ENCODE measurements at regions not wholly inside any gene's neighbourhood (a gene's known extent, or its start where the extent isn't known, plus 50 kb on each side); places are given as distances from the start of the nearest gene placed in this dataset.

DNA sequence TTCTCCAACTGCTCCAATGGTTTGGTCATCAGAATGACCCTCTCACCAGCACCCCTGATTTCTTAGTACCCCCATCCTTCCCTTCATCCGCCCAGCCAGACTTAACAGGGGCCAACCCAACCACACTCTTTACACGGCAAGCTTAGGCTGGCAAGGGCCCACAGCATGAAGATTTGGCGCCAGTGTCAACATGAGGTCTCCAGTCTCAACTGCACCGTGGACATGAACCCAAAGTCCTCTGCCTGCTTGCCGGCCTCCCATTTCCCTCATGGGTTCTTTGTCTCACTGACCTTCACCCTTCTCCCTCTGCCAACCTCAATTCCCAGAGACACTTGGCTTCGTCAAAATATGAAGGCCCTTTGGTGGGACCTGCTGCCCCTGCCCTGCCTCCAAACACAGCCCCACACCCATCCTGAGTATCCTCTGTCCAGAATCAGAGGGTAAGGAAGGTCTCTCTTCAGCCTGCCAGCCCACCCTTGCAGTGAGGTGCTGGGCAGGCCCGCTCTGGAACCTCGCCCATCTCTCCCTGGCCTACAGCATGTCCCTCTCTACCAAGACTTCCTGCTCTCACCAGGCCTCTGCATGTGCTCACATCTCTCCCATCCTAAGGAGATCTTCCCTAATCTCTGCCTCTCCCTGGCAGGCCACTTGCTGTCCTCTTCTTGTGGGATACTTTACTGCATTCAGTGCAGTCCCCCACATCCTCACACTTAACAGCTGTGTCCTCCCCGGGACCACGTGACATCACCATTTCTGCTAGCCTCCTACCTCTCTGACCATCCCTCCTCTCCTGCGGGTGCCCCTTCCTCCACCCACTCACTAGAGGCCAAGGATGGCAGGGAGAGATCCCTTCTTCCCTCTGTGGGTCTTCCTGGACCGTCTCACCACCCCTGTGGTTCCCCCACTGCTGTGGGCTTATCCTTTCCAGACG lies 91.7 kb upstream of the ZMIZ1 start:
- no peak for DNase-seq

- DNase-seq: no peak
These were observed 88.8 kb upstream of the ZMIZ1 start for GRCh38 chr10:78979938-78980337.

- no peak for DNase-seq
These were observed 88.4 kb upstream of the ZMIZ1 start for GRCh38 chr10:78980354-78980753.

DNA sequence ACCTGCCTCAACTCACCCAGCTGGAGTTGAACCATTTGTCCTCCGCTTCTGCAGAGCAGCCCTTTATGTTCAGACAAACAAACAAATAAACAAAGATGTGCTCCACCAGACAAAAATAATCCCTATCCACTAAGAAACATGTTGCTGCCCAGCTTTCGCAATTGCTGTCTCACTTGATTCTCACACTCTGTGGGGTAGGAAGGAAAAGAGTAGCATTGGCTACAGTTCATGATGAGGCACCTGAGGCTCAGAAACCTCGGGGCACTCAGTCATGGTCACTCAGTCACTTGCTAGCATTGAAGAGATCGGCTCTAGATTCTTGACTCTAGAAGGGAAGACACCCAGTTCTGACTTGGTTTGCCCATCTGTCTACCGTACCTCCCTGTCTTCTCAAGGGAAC lies 88.0 kb upstream of the ZMIZ1 start:
- DNase-seq: no peak

DNA sequence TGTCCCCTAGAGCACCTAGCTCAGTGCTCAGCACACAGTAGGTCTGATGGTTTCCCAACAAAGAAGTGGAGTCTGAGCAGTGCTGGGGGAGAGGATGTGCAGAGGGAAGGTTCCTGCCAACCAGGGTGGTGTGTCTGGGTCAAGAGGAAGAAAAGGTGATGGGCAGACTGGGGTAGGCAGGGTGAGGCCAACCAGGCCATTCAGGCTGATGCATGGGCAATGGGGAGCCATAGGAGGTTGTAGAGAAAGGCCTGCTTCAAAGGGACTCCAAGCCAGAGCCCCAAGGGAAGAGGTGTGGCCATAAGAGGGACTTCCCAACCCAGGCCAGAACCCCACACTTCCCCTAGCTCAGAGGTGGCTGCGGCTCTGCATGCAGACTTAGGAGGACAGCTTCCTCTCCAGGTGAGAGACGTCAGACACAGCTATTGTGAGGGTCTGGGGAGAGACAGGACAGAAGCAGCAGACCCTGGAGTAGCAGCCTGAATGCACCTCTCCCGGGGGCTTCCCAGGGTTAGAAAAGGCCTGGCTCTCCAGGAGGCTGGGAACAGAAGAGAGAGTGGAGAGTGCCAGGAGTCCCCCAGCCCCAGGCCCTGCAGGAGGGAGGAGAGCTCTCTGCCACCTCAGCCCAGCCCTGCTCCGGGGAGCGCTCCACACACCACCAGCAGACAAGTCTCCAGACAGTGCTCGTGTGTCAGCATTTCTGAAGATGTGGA lies 87.4 kb upstream of the ZMIZ1 start:
- no peak for DNase-seq

- no peak for DNase-seq
These were observed 86.8 kb upstream of the ZMIZ1 start for GRCh38 chr10:78981970-78982281.

DNA sequence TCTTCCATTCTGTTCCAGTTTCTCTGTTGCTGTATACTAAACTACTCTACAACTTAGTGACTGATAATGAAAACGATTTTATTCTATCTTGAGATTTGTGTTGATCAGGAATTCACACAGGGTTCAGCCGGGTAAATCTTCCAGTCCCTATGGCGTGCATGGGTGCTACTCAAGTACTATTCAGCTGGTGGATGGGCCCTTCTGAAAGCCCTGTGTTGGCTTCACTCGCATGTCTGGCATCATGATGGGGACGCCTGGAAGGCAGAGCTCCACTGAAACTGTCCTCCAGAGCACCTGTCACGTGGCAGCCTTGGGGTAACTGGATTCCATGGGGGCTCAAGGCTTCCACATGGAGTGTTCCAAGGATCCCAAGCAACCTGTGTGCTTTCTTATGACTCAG lies 86.0 kb upstream of the ZMIZ1 start:
- DNase-seq: no peak

- no peak for DNase-seq
These were observed 85.2 kb upstream of the ZMIZ1 start for GRCh38 chr10:78983608-78984007.

GRCh38 chr10:78985973-78986818 lies 82.6 kb upstream of the ZMIZ1 start:
- no peak for DNase-seq

- no peak for DNase-seq
These were observed 77.6 kb upstream of the ZMIZ1 start for GRCh38 chr10:78991187-78991586.

DNA sequence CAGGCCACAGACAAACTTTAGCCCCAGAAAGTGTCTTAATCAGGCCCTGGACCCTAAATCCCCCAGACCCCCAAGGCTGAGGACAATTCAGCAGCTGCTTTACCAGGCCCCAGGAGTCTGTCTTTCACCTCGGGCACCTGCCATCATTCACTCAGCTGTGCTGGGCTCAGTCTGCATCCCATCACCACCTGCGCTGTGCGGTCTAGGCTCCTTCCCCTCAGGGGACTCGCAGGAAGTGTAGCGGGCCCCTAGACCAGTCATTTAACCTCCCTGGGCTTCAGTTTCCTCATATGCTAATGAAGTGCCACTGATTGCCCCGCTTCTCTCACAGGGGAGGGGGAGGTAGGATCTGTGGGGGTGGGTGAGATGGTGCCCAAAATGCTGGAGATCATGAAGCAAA lies 76.4 kb upstream of the ZMIZ1 start:
- DNase-seq: no peak

- no peak for DNase-seq
These were observed 75.4 kb upstream of the ZMIZ1 start for GRCh38 chr10:78993261-78993945.

GRCh38 chr10:78995987-78996791 lies 72.6 kb upstream of the ZMIZ1 start:
- no peak for DNase-seq

GRCh38 chr10:78996792-78997129 lies 72.0 kb upstream of the ZMIZ1 start:
- DNase-seq: no peak

GRCh38 chr10:78997635-78998618 lies 70.8 kb upstream of the ZMIZ1 start:
- no peak for DNase-seq

DNA sequence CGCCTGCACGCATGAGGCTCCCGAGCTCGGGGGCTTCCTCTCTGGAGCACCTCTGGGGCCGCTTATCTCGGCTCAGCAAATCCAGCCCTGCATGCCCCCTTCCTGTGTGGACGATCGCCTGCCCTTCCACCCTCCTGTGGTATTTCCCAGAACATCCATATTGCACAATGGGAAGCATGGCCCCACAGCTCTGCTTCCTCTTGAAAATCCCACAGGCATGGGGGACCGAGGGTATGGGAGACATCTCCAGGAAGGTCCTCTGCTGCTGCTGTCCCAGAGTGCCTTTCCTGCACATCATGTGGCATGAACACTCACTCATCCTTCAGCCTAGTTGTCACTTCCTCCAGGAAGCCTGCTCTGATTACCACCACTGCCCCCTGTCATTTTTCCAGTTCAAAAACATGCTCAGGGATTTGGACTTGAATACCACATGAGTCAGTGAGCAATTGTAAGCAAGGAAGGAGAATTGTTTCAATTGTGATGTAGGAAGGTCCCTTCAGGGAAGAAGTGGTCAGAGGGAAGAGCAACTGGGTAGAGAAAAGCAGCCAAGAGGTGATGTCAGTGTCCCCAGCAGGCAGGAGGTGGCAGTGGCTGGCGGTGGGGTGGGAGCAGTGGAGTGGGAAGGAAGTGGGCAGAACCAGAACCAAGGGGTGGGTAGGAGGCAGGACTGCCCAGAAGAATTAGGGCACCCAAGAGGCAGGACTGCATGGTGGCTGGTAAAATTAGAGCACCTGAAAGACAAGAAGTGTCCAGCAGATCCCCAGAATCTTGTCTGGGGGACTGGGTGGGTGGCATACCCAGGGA lies 67.5 kb upstream of the ZMIZ1 start:
- DNase-seq: peak in 1 of 2 experiments; percentile 20

DNA sequence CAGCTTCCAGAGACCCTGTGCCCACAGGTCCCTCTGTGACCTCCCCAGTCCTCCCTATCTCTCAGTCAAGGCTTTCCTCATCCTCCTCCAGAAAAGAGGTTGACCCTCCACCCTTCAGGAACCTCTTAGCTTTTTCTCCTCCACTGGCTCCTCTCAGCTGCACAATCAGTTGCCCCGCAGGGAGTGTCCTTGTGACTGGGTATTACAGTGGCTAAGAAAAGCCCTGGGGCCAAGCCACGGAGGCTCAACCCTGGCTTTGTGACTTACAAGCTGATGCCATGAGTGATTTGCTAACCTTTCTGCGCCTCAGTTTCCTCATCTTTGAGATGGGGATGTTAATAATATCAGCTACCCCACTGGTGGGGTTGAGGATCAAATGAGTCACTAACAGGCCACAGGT lies 66.4 kb upstream of the ZMIZ1 start:
- no peak for DNase-seq

- no peak for DNase-seq
These were observed 65.3 kb upstream of the ZMIZ1 start for GRCh38 chr10:79003183-79004100.

- no peak for DNase-seq
These were observed 64.5 kb upstream of the ZMIZ1 start for GRCh38 chr10:79004311-79004710.

Data from Kasumi-1 (cell line).